RWPE2 (cell line): ENCODE measurements at regions not wholly inside any gene's neighbourhood (a gene's known extent, or its start where the extent isn't known, plus 50 kb on each side); places are given as distances from the start of the nearest gene placed in this dataset.

Experiments used
- ATAC-seq: fragments of 200-7000 bp; cut with Tn5 transposase; 3 replicates; pipeline ENCODE4 v1.9.1; 2021; ENCODE audit warnings: low read depth
- DNase-seq: peaks from one replicate; pipeline ENCODE4 v3.0.0-alpha.2; 2020; ENCODE audit warnings: low spot score
- H3K27ac ChIP-seq: fragments of 450-650 bp; 2 replicates; pipeline ENCODE4 v1.5.1; 2017; ENCODE audit warnings: mild to moderate bottlenecking; ENCODE audit not compliant: poor library complexity, severe bottlenecking
- H3K27me3 ChIP-seq: fragments of 250-450 bp; sonication (Bioruptor Pico); 2 replicates; pipeline ENCODE4 v1.5.1; 2021; ENCODE audit warnings: mild to moderate bottlenecking, moderate library complexity; ENCODE audit not compliant: insufficient read depth, poor library complexity, severe bottlenecking
- H3K36me3 ChIP-seq: fragments of 250-450 bp; sonication (Bioruptor Pico); 2 replicates; pipeline ENCODE4 v1.5.1; 2020; ENCODE audit warnings: low read depth, mild to moderate bottlenecking, moderate library complexity
- H3K4me1 ChIP-seq: fragments of 250-450 bp; sonication (Bioruptor Pico); 2 replicates; pipeline ENCODE4 v1.5.1; 2021; ENCODE audit warnings: mild to moderate bottlenecking, moderate library complexity; ENCODE audit not compliant: insufficient read depth, poor library complexity, severe bottlenecking
- H3K4me3 ChIP-seq: fragments of 250-450 bp; sonication (Bioruptor Pico); 2 replicates; pipeline ENCODE4 v1.5.1; 2021; ENCODE audit warnings: mild to moderate bottlenecking, moderate library complexity; ENCODE audit not compliant: severe bottlenecking
- H3K9me3 ChIP-seq: fragments of 250-450 bp; sonication (Bioruptor Pico); 2 replicates; pipeline ENCODE4 v1.5.1; 2021; ENCODE audit warnings: mild to moderate bottlenecking, moderate library complexity; ENCODE audit not compliant: severe bottlenecking
- TF ChIP-seq, protein P1 (sequence below): fragments of 450-650 bp; IDR thresholded peaks from one replicate; pipeline ENCODE4 v1.5.1; 2017; ENCODE audit warnings: mild to moderate bottlenecking, moderate library complexity; ENCODE audit not compliant: poor library complexity, severe bottlenecking

DNA sequence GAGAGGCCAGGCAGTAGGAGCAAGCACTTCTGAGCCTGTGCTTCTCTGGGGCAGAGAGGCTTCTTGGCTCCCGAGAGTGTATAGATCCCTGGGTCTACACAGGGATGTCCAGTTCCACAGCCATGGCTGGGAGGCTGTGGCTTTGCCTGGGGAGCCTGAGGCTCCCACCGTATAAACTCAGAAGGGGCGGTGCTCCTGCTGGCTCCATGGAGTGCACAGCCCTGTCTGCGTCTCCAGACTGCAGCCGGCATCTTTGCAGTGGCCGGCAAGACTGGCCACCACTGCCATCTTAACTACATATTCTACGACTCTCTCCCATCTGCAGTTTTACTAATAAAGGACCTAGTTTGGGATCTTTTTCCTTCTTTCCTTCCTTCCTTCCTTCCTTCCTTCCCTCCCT is 1253.8 kb downstream of the C4orf33 start:
- TF ChIP-seq, protein P1, sequence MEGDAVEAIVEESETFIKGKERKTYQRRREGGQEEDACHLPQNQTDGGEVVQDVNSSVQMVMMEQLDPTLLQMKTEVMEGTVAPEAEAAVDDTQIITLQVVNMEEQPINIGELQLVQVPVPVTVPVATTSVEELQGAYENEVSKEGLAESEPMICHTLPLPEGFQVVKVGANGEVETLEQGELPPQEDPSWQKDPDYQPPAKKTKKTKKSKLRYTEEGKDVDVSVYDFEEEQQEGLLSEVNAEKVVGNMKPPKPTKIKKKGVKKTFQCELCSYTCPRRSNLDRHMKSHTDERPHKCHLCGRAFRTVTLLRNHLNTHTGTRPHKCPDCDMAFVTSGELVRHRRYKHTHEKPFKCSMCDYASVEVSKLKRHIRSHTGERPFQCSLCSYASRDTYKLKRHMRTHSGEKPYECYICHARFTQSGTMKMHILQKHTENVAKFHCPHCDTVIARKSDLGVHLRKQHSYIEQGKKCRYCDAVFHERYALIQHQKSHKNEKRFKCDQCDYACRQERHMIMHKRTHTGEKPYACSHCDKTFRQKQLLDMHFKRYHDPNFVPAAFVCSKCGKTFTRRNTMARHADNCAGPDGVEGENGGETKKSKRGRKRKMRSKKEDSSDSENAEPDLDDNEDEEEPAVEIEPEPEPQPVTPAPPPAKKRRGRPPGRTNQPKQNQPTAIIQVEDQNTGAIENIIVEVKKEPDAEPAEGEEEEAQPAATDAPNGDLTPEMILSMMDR = no peak
- Histone ChIP-seq H3K27me3 (peaks cover 5% of the 10 kb centered on the region), H3K36me3 (no peaks in the 10 kb centered on the region), H3K9me3 (no peaks in the 10 kb centered on the region), H3K4me3 (no peak overlapping the region), H3K4me1 (no peaks in the 10 kb centered on the region), H3K27ac (no peak overlapping the region)
- no peak for DNase-seq
- ATAC-seq = no peak

DNA sequence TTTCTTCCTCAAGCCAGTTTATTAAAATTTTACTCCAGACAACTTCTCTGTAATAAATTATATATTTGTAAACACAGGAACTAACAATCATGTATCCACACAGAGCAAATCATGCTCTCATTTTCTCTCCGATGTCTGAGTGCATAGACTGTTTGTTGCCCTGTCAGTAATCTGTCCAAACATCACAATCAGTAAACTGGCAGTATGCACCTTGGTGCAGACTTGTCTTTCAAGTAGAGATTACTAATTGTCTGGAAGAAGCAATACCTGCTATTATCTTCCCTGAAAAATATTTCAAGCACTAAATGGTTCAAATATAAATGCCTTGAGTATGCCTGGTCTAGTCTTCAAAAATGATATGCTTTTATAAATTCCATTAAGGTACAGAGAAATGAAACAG is 1260.9 kb downstream of the C4orf33 start:
- TF ChIP-seq, protein P1 = no peak
- H3K27ac ChIP-seq = no peak overlapping the region
- no peaks in the 10 kb centered on the region for H3K9me3 ChIP-seq
- ATAC-seq = no peak
- H3K27me3 ChIP-seq = peaks cover 2% of the 10 kb centered on the region
- no peak overlapping the region for H3K4me3 ChIP-seq
- H3K4me1 ChIP-seq = no peaks in the 10 kb centered on the region
- no peaks in the 10 kb centered on the region for H3K36me3 ChIP-seq
- DNase-seq = no peak

DNA sequence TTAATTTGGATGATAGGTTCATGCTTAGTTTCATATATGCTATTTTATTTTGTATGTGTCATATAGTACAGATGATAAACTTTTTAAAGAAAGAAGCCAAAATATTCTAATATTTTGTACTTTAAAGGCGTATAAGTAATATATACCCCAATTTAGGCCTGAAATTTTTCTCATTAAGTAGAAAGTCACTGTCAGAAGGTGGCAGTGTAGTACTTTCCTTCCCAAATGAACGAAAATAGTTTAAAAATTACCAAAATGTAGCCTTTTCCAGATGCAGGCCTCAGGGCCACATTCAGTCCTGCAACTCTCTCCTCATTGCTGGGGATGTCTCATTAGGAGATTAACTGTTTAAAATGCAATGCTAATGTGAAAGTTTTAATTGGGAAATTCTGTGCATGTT is 1263.6 kb downstream of the C4orf33 start:
- Histone ChIP-seq H3K9me3 (no peaks in the 10 kb centered on the region), H3K4me3 (no peak overlapping the region), H3K4me1 (no peaks in the 10 kb centered on the region), H3K27ac (no peak overlapping the region), H3K27me3 (no peaks in the 10 kb centered on the region), H3K36me3 (no peaks in the 10 kb centered on the region)
- TF ChIP-seq, protein P1 = peak; percentile 78
- DNase-seq (no peak), ATAC-seq (no peak)

DNA sequence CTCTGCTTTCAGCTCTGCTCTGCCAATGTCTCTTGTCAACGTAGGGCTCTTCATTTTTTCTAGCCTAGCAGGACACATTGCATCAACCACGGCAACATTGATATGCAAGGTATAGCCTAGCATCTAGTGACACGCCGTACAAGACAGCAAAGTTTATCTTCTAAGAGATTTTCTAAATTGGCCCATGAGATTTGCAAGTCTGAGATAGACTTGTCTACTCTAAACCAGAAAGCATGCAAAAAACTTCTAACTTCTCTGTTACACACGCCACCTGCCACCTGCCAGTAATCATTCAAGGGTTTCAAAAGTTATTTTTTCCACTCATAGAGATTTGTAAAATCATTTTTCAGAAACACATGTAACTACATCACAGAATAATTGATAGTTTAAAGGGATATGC is 1265.7 kb downstream of the C4orf33 start:
- no peak overlapping the region for H3K4me3 ChIP-seq
- H3K4me1 ChIP-seq = no peaks in the 10 kb centered on the region
- DNase-seq = no peak
- H3K27ac ChIP-seq = no peak overlapping the region
- H3K36me3 ChIP-seq = no peaks in the 10 kb centered on the region
- TF ChIP-seq, protein P1 = no peak
- H3K27me3 ChIP-seq = no peaks in the 10 kb centered on the region
- H3K9me3 ChIP-seq = no peaks in the 10 kb centered on the region
- no peak for ATAC-seq

DNA sequence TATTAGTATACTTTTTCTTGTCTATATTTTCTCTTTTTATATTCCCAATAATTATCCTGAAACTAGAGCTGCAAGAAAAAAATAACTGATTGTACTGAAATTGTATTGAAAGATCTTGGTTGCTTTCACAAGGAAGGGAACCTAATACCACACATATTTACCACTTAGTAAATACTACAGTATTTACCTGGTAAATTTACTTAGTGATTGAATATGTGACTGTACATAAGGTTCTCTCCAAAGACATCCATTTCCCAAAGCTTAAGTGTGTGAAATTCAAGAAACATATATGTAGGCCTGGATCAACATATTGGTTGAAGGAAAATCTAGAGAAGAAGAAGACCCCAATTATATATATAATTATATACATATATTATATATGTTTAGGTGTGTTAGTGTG is 1272.7 kb downstream of the C4orf33 start:
- no peaks in the 10 kb centered on the region for H3K36me3 ChIP-seq
- H3K27me3 ChIP-seq = no peaks in the 10 kb centered on the region
- H3K4me3 ChIP-seq = no peak overlapping the region
- no peaks in the 10 kb centered on the region for H3K9me3 ChIP-seq
- DNase-seq (no peak), ATAC-seq (no peak)
- H3K27ac ChIP-seq = no peak overlapping the region
- no peaks in the 10 kb centered on the region for H3K4me1 ChIP-seq
- TF ChIP-seq, protein P1 = no peak
